ENCODE measurements at regions not wholly inside any gene's neighbourhood (a gene's known extent, or its start where the extent isn't known, plus 50 kb on each side); places are given as distances from the start of the nearest gene placed in this dataset.

- no peak for DNase-seq
Measured at GRCh38 chr1:93740601-93741031, 59.0 kb upstream of the BCAR3 start.

GRCh38 chr1:93740157-93740556 is 58.5 kb upstream of the BCAR3 start:
- DNase-seq: no peak

- no peak for DNase-seq
Measured at GRCh38 chr1:93739472-93739871, 57.8 kb upstream of the BCAR3 start.

DNA sequence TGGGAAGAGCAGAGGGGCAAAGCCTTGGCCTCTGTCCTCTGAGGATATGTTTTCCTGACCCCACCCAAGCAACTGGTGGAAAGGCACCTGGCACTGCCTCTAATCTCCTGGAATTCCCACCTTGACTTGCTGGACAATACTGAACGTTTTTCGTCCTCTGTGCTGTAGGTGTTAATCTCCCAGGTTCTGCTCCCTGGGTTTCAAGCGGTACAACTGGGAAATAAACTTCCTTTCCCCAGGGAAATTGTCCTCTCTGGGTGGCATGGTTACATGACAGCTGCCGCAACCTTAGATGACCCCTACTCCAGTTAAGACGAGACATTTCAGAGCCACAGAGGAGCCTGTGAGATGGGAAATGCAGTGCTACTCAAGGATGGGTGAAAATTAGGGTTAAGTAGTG is 57.3 kb upstream of the BCAR3 start:
- no peak for DNase-seq

GRCh38 chr1:93738075-93738622 is 56.5 kb upstream of the BCAR3 start:
- no peak for DNase-seq

DNA sequence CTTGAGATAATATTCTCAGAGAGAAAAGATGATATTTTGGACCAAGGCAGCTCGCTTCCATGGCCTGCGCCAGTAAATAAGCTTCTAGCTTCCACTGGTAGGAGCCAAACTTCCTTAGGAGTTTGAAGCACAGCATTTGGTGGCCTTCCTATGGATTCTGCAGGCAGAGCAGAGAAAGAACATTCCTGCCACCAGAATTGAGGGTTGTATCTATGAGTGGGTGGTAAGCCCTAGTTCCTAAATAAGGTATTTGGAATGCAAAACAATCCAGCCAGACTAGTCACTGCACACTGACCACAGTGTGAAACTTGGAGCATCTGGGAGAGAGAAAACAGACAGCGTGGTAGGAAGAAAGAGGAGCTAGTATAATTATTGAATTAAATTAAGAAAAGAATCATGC is 54.1 kb upstream of the BCAR3 start:
- DNase-seq: no peak

GRCh38 chr1:93734999-93735398 is 53.4 kb upstream of the BCAR3 start:
- DNase-seq: no peak

DNA sequence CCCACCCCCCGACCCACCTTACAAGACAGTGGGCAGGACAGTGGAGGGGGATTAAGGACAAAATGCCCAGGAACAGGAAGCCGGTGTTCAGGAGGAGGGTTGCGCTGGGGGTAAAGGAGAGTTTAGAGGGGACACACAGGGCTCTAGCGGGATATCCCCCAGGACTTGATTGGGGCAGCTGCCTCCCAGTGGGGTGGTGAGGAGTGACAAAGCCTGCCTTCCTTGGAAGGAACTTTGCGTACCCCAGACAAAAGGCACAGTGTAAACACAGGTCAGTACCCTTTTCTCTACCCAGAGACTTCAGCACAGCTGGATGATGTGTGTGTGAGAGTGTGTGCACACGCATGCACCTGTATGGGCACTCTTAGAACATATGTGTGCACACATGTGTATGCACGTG is 51.7 kb upstream of the BCAR3 start:
- DNase-seq: no peak

GRCh38 chr1:93732514-93732913 is 50.9 kb upstream of the BCAR3 start:
- DNase-seq: no peak
